Endothelial cell of umbilical vein (primary cell): ENCODE measurements at regions not wholly inside any gene's neighbourhood (a gene's known extent, or its start where the extent isn't known, plus 50 kb on each side); places are given as distances from the start of the nearest gene placed in this dataset.

ENCODE experiments used
- BruUV-seq: library from RNA; stranded (reverse); fragments of 400-500 nt; replicated peaks from 2 replicates; lab custom pipeline; 2021; lab: Mats Ljungman, UMichigan
- CTCF ChIA-PET: fragments of 300-600, 350-600 bp; sonication (Branson Sonifier 250); formaldehyde crosslinking; loops from one replicate; lab custom pipeline; 2021; ENCODE audit warnings: antibody characterized with exemption, inconsistent platforms; lab: Charles Lee
- POLR2A ChIA-PET: fragments of 300-600, 350-600 bp; sonication (Branson Sonifier 250); formaldehyde crosslinking; loops from one replicate; lab custom pipeline; 2021; ENCODE audit warnings: antibody characterized with exemption, inconsistent platforms; lab: Charles Lee
- DNase-seq: peaks from one replicate; pipeline ENCODE4 v3.0.0-alpha.2; 2011; ENCODE audit warnings: low read depth, low spot score
- FAIRE-seq: peaks from 2 replicates; lab custom pipeline; 2011; peaks lifted over from hg19 to GRCh38; lab: Jason Lieb, UNC
- H2AFZ ChIP-seq: 2 replicates; pipeline ENCODE4 v1.6.0; 2012; ENCODE audit warnings: low read depth, low read length, control low read depth, inconsistent platforms
- H3K27ac ChIP-seq: 2 replicates; pipeline ENCODE4 v1.5.1; 2011; ENCODE audit warnings: low read depth, mild to moderate bottlenecking, control low read depth, low read length, moderate library complexity; ENCODE audit not compliant: insufficient read depth
- H3K27me3 ChIP-seq, 2 experiments: 2 replicates each; pipeline versions ENCODE4 v1.6.0 to v1.6.1; 2011; ENCODE audit warnings: low read length in 2 of 2, mixed read lengths in 1 of 2; ENCODE audit not compliant: control insufficient read depth in 2 of 2, insufficient read depth in 2 of 2
- H3K36me3 ChIP-seq, 2 experiments: 2 replicates in 1 of 2; 3 replicates in 1 of 2; pipeline ENCODE4 v1.5.1; 2011; ENCODE audit warnings: low read length in 2 of 2, mild to moderate bottlenecking in 1 of 2, moderate library complexity in 1 of 2; ENCODE audit not compliant: control insufficient read depth in 2 of 2, insufficient read depth in 2 of 2; ENCODE audit errors: extremely low read depth in 1 of 2
- H3K4me1 ChIP-seq: 3 replicates; pipeline ENCODE4 v1.5.1; 2011; ENCODE audit warnings: mild to moderate bottlenecking, low read length; ENCODE audit not compliant: control insufficient read depth, insufficient read depth; ENCODE audit errors: extremely low read depth
- H3K4me2 ChIP-seq: 2 replicates; pipeline ENCODE4 v1.6.1; 2011; ENCODE audit warnings: low read length, control low read depth, mixed read lengths; ENCODE audit not compliant: insufficient read depth
- H3K4me3 ChIP-seq, 3 experiments: fragments of 200-600 bp in 1 of 3; sonication (generic), shearing (Covaris generic) in 1 of 3; replicated peaks in 1 of 3; 2 replicates each; pipeline ENCODE4 v1.5.1; 2011 to 2016; ENCODE audit warnings: control low read depth in 3 of 3, low read length in 3 of 3, mild to moderate bottlenecking in 2 of 3, inconsistent platforms in 1 of 3, low read depth in 1 of 3, moderate library complexity in 1 of 3; ENCODE audit not compliant: insufficient read depth in 1 of 3
- H3K79me2 ChIP-seq: 2 replicates; pipeline ENCODE4 v1.6.0; 2012; ENCODE audit warnings: low read length, inconsistent platforms; ENCODE audit not compliant: control insufficient read depth, insufficient read depth
- H3K9ac ChIP-seq: replicated peaks from 2 replicates; pipeline ENCODE3; 2011; ENCODE audit warnings: low read length, control low read depth; ENCODE audit not compliant: insufficient read depth; ENCODE audit errors: extremely low read depth
- H3K9me1 ChIP-seq: replicated peaks from 3 replicates; pipeline ENCODE4 v1.6.0; 2011; ENCODE audit warnings: mild to moderate bottlenecking, low read length; ENCODE audit not compliant: control insufficient read depth, insufficient read depth; ENCODE audit errors: extremely low read depth
- H3K9me3 ChIP-seq: replicated peaks from 2 replicates; pipeline ENCODE4 v1.5.1; 2012; ENCODE audit warnings: low read length, inconsistent platforms; ENCODE audit not compliant: control insufficient read depth, insufficient read depth
- H4K20me1 ChIP-seq: replicated peaks from 2 replicates; pipeline ENCODE3; 2011; ENCODE audit warnings: mild to moderate bottlenecking, low read length; ENCODE audit not compliant: control insufficient read depth, insufficient read depth; ENCODE audit errors: extremely low read depth
- EZH2 ChIP-seq: IDR thresholded peaks from 2 replicates; pipeline ENCODE4 v1.6.1; 2012; ENCODE audit warnings: borderline replicate concordance, low read depth, mild to moderate bottlenecking, moderate library complexity, low read length, inconsistent platforms; ENCODE audit not compliant: severe bottlenecking
- FOS ChIP-seq: IDR thresholded peaks from 2 replicates; pipeline ENCODE4 v1.6.1; 2011; ENCODE audit warnings: mild to moderate bottlenecking, low read length, moderate library complexity, borderline replicate concordance; ENCODE audit not compliant: insufficient read depth
- GATA2 ChIP-seq: IDR thresholded peaks from 2 replicates; pipeline ENCODE4 v1.7.0; 2011; ENCODE audit warnings: low read depth, mild to moderate bottlenecking, moderate library complexity, mixed read lengths, low read length; ENCODE audit not compliant: insufficient read length, insufficient read depth
- JUN ChIP-seq: IDR thresholded peaks from 2 replicates; pipeline ENCODE4 v1.6.1; 2011; ENCODE audit warnings: borderline replicate concordance, low read depth; ENCODE audit not compliant: insufficient read length, insufficient read depth
- MYC ChIP-seq: IDR thresholded peaks from one replicate; pipeline ENCODE4 v1.6.1; 2011; ENCODE audit warnings: mild to moderate bottlenecking, low read depth, low read length
- POLR2A ChIP-seq: IDR thresholded peaks from 2 replicates; pipeline ENCODE4 v1.6.1; 2012; ENCODE audit warnings: low read depth, mild to moderate bottlenecking, control low read depth, low read length
- POLR2AphosphoS5 ChIP-seq: IDR thresholded peaks from 2 replicates; pipeline ENCODE4 v1.6.1; 2012; ENCODE audit warnings: low read depth, mild to moderate bottlenecking, control low read depth, low read length, moderate library complexity; ENCODE audit not compliant: insufficient read depth
- dilution Hi-C: fragments of 300-500 bp; cut with MboI; formaldehyde crosslinking; loops from one replicate; pipeline ENCODE4 v1.15.0; 2019; ENCODE audit warnings: low sequenced_read_pairs; ENCODE audit not compliant: extremely low pct_ligation_motif_present
- intact Hi-C: fragments of 100-400 bp; cut with micrococcal nuclease; formaldehyde crosslinking; loops from one replicate; pipeline ENCODE4 v1.10.0; 2022
- TF ChIP-seq, protein P1 (sequence below): IDR thresholded peaks from 2 replicates; pipeline ENCODE4 v1.6.1; 2011; ENCODE audit not compliant: insufficient read depth, insufficient read length
- TF ChIP-seq, protein P2 (sequence below), 2 donors: IDR thresholded peaks; 1 replicate in 1 of 2; 2 replicates in 1 of 2; pipeline ENCODE4 v1.5.1; 2011; ENCODE audit warnings: low read length in 2 of 2, mild to moderate bottlenecking in 2 of 2, moderate library complexity in 2 of 2, control low read depth in 1 of 2, inconsistent platforms in 1 of 2, low read depth in 1 of 2; ENCODE audit not compliant: insufficient read depth in 1 of 2; ENCODE audit errors: extremely low read depth in 1 of 2

DNA sequence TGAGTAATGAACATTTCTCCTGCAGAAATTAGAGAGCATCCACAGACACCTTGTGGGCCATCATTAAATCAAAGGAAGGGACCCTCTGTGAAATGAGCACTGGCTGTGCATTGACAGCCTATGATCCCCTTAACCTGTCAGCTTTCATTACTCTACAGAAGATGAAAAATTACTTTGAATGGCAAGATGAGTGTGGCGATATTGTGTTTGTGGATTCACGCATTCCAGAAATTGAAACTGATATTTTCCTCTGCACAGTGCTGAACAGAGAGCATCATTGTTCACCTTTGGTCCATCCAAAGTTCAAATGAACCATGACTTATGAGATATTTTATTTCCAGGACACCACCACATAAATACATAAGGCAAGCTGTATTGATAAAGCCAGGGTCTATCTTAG is 374.8 kb upstream of the ANXA10 start:
- H3K27me3 ChIP-seq, result no peaks in the 10 kb centered on the region
- no peaks in the 10 kb centered on the region for H3K36me3 ChIP-seq
- no peak for FAIRE-seq
- no peaks in the 10 kb centered on the region for H3K79me2 ChIP-seq
- TF ChIP-seq MYC (no peak), FOS (no peak), POLR2A (no peak), GATA2 (no peak), JUN (no peak), POLR2AphosphoS5 (no peak), EZH2 (no peak)
- TF ChIP-seq, protein P1, sequence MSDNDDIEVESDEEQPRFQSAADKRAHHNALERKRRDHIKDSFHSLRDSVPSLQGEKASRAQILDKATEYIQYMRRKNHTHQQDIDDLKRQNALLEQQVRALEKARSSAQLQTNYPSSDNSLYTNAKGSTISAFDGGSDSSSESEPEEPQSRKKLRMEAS, result no peak
- TF ChIP-seq, protein P2, sequence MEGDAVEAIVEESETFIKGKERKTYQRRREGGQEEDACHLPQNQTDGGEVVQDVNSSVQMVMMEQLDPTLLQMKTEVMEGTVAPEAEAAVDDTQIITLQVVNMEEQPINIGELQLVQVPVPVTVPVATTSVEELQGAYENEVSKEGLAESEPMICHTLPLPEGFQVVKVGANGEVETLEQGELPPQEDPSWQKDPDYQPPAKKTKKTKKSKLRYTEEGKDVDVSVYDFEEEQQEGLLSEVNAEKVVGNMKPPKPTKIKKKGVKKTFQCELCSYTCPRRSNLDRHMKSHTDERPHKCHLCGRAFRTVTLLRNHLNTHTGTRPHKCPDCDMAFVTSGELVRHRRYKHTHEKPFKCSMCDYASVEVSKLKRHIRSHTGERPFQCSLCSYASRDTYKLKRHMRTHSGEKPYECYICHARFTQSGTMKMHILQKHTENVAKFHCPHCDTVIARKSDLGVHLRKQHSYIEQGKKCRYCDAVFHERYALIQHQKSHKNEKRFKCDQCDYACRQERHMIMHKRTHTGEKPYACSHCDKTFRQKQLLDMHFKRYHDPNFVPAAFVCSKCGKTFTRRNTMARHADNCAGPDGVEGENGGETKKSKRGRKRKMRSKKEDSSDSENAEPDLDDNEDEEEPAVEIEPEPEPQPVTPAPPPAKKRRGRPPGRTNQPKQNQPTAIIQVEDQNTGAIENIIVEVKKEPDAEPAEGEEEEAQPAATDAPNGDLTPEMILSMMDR (IDR thresholded peaks at IDR 0.05; ENCODE audit: extremely low read depth in 1 of 2, insufficient read depth in 1 of 2, low read depth in 1 of 2, low read length in 2 of 2), result no peak
- H3K27ac ChIP-seq, result no peak overlapping the region
- H3K9me3 ChIP-seq, result no peaks in the 10 kb centered on the region
- H3K9me1 ChIP-seq, result no peaks in the 10 kb centered on the region
- H4K20me1 ChIP-seq, result no peaks in the 10 kb centered on the region
- DNase-seq, result no peak
- no TSS peak for BruUV-seq
- CTCF ChIA-PET, result no interaction called here
- H3K4me2 ChIP-seq, result no peak overlapping the region
- dilution Hi-C loops, result no loop called here
- intact Hi-C loops, result no loop called here
- H2AFZ ChIP-seq, result no peak overlapping the region
- H3K4me1 ChIP-seq, result no peaks in the 10 kb centered on the region
- POLR2A ChIA-PET, result no interaction called here
- no peak overlapping the region for H3K9ac ChIP-seq
- H3K4me3 ChIP-seq, result no peak overlapping the region
